Tibial nerve (tissue), 4 donors: ENCODE measurements at regions not wholly inside any gene's neighbourhood (a gene's known extent, or its start where the extent isn't known, plus 50 kb on each side); places are given as distances from the start of the nearest gene placed in this dataset.

Experiments used
- CTCF ChIP-seq, 5 experiments: fragments of 200-600 bp in 3 of 5; fragments of 450-650 bp in 2 of 5; sonication (generic) in 3 of 5; IDR thresholded peaks; one replicate each; pipeline ENCODE4 v1.5.1; 2016 to 2019; ENCODE audit warnings: antibody characterized with exemption in 5 of 5, mild to moderate bottlenecking in 3 of 5, moderate library complexity in 2 of 5
- EP300 ChIP-seq, 2 donors: sonication (generic); formaldehyde crosslinking; IDR thresholded peaks; one replicate each; pipeline ENCODE4 v1.6.1; 2017; ENCODE audit warnings: antibody characterized with exemption in 2 of 2, mild to moderate bottlenecking in 1 of 2
- POLR2A ChIP-seq, 2 donors: fragments of 450-650 bp; IDR thresholded peaks; one replicate each; pipeline ENCODE4 v1.6.1; 2017; ENCODE audit warnings: antibody characterized with exemption in 2 of 2, mild to moderate bottlenecking in 2 of 2, moderate library complexity in 2 of 2

GRCh38 chr4:23070848-23071570 is 378.3 kb downstream of the GBA3 start:
- TF ChIP-seq EP300 (IDR thresholded peaks at IDR 0.05), result no peak
- no peak for TF ChIP-seq POLR2A (IDR thresholded peaks at IDR 0.05)
- TF ChIP-seq CTCF (IDR thresholded peaks at IDR 0.05), result no peak
